Mesenchymal stem cell (in vitro differentiated cells and primary cell): ENCODE measurements at regions not wholly inside any gene's neighbourhood (a gene's known extent, or its start where the extent isn't known, plus 50 kb on each side); places are given as distances from the start of the nearest gene placed in this dataset.

ENCODE experiments used
- DNase-seq: peaks from one replicate; pipeline ENCODE4 v3.0.0-alpha.2; 2013
- H2AFZ ChIP-seq: one replicate; pipeline ENCODE4 v1.6.1; 2013; ENCODE audit warnings: low read depth, mild to moderate bottlenecking, control low read depth, inconsistent platforms, low read length, moderate library complexity
- H2AK5ac ChIP-seq: 2 replicates; pipeline ENCODE4 v1.6.1; 2013; ENCODE audit warnings: low read length, moderate library complexity, mild to moderate bottlenecking, inconsistent platforms; ENCODE audit not compliant: severe bottlenecking
- H2BK120ac ChIP-seq: one replicate; pipeline ENCODE4 v1.6.1; 2013; ENCODE audit warnings: low read depth, mild to moderate bottlenecking, inconsistent platforms, low read length, moderate library complexity
- H2BK12ac ChIP-seq, 2 experiments: one replicate each; pipeline ENCODE4 v1.6.1; 2013; ENCODE audit warnings: inconsistent platforms in 2 of 2, low read length in 2 of 2, mild to moderate bottlenecking in 2 of 2, moderate library complexity in 2 of 2, control low read depth in 1 of 2
- H2BK15ac ChIP-seq: one replicate; pipeline ENCODE4 v1.6.1; 2013; ENCODE audit warnings: mild to moderate bottlenecking, low read depth, inconsistent platforms; ENCODE audit not compliant: poor library complexity, severe bottlenecking
- H2BK5ac ChIP-seq: 2 replicates; pipeline ENCODE4 v1.6.1; 2013; ENCODE audit warnings: low read depth, mild to moderate bottlenecking, low read length, control low read depth, inconsistent platforms; ENCODE audit not compliant: poor library complexity, severe bottlenecking
- H3K14ac ChIP-seq, 2 experiments: one replicate each; pipeline ENCODE4 v1.6.1; 2013; ENCODE audit warnings: inconsistent platforms in 2 of 2, low read length in 2 of 2, control low read depth in 1 of 2, mild to moderate bottlenecking in 1 of 2, moderate library complexity in 1 of 2
- H3K18ac ChIP-seq, 2 experiments: one replicate each; pipeline ENCODE4 v1.6.1; 2013; ENCODE audit warnings: inconsistent platforms in 2 of 2, low read length in 2 of 2, control low read depth in 1 of 2, low read depth in 1 of 2, mild to moderate bottlenecking in 1 of 2
- H3K23ac ChIP-seq, 2 experiments: one replicate each; pipeline ENCODE4 v1.6.1; 2013; ENCODE audit warnings: inconsistent platforms in 2 of 2, low read length in 2 of 2, mild to moderate bottlenecking in 2 of 2, moderate library complexity in 2 of 2, control low read depth in 1 of 2
- H3K27ac ChIP-seq: 2 replicates; pipeline ENCODE4 v1.5.1; 2013; ENCODE audit warnings: mild to moderate bottlenecking, moderate library complexity, low read length, control low read depth, inconsistent platforms; ENCODE audit not compliant: poor library complexity, severe bottlenecking
- H3K27me3 ChIP-seq, 2 experiments: 2 replicates each; pipeline versions ENCODE4 v1.6.1 to v1.7.0; 2013; ENCODE audit warnings: low read length in 2 of 2, mild to moderate bottlenecking in 2 of 2, moderate library complexity in 2 of 2, control low read depth in 1 of 2, inconsistent platforms in 1 of 2; ENCODE audit not compliant: control insufficient read depth in 1 of 2, insufficient read depth in 1 of 2
- H3K36me3 ChIP-seq, 2 experiments: 2 replicates each; pipeline versions ENCODE4 v1.6.1 to v1.7.0; 2013; ENCODE audit warnings: low read length in 2 of 2, control low read depth in 1 of 2, inconsistent platforms in 1 of 2, low read depth in 1 of 2, mild to moderate bottlenecking in 1 of 2; ENCODE audit not compliant: insufficient read depth in 2 of 2, control insufficient read depth in 1 of 2
- H3K4ac ChIP-seq, 2 experiments: one replicate each; pipeline ENCODE4 v1.6.1; 2013; ENCODE audit warnings: inconsistent platforms in 2 of 2, low read length in 2 of 2, mild to moderate bottlenecking in 2 of 2, moderate library complexity in 2 of 2, control low read depth in 1 of 2, low read depth in 1 of 2
- H3K4me1 ChIP-seq: 2 replicates; pipeline ENCODE4 v1.6.1; 2013; ENCODE audit warnings: low read depth, low read length, control low read depth; ENCODE audit not compliant: control insufficient read depth, insufficient read depth
- H3K4me2 ChIP-seq: 2 replicates; pipeline ENCODE4 v1.6.1; 2013; ENCODE audit warnings: low read length, mild to moderate bottlenecking, inconsistent platforms; ENCODE audit not compliant: poor library complexity, severe bottlenecking
- H3K4me3 ChIP-seq, 2 experiments: 2 replicates each; pipeline versions ENCODE4 v1.5.1 to v1.7.0; 2013; ENCODE audit warnings: low read length in 2 of 2, mild to moderate bottlenecking in 2 of 2, control low read depth in 1 of 2, low read depth in 1 of 2; ENCODE audit not compliant: insufficient read depth in 1 of 2
- H3K79me1 ChIP-seq: replicated peaks from 2 replicates; pipeline ENCODE4 v1.6.1; 2013; ENCODE audit warnings: mild to moderate bottlenecking, control low read depth, low read length, inconsistent platforms; ENCODE audit not compliant: poor library complexity, severe bottlenecking
- H3K9ac ChIP-seq: 2 replicates; pipeline ENCODE4 v1.7.0; 2013; ENCODE audit warnings: mild to moderate bottlenecking, low read length, moderate library complexity
- H3K9me3 ChIP-seq: 2 replicates; pipeline ENCODE4 v1.7.0; 2013; ENCODE audit warnings: mild to moderate bottlenecking, low read length; ENCODE audit not compliant: control insufficient read depth
- H4K8ac ChIP-seq: one replicate; pipeline ENCODE4 v1.6.1; 2013; ENCODE audit warnings: inconsistent platforms, mild to moderate bottlenecking, low read length, moderate library complexity
- H4K91ac ChIP-seq: one replicate; pipeline ENCODE4 v1.6.1; 2013; ENCODE audit warnings: mild to moderate bottlenecking, low read length, inconsistent platforms
- WGBS: methylation state at CpG from one replicate; pipeline ENCODE4 v1.1.7; 2013; ENCODE audit warnings: mixed read lengths; 5-methylcytosine and 5-hydroxymethylcytosine counted together

DNA sequence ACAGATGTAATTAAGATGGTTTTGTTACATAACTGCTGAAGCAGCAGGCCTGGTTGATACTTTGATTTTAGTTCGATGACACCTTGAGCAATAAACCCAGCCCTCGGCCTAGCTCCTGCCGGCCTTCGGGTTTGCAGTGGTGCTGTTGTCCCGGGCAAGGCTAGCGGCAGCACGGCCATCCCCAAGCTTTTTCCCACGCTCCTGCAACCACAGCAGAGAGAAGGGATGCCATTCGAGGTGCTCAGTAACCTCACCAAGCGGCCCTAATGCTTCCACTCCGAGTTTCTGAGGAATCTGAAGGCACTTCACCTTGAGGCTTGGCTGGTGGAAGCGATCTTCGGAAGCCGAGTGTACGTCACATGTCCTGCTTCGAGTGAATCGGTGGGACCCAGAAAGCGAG, 182.1 kb downstream of the NAF1 start:
- Histone ChIP-seq H3K4me3 (no peak overlapping the region), H3K36me3 (no peaks in the 10 kb centered on the region), H3K4ac (no peak overlapping the region), H2AK5ac (no peak overlapping the region), H3K27ac (no peak overlapping the region), H4K91ac (no peak overlapping the region), H3K18ac (no peak overlapping the region), H3K4me1 (no peaks in the 10 kb centered on the region), H3K9me3 (peaks cover 20% of the 10 kb centered on the region), H3K23ac (no peak overlapping the region), H2BK12ac (no peak overlapping the region), H2BK5ac (no peak overlapping the region), H3K79me1 (no peaks in the 10 kb centered on the region), H3K14ac (no peak overlapping the region), H4K8ac (no peak overlapping the region), H2BK120ac (no peak overlapping the region), H2AFZ (no peak overlapping the region), H3K9ac (no peak overlapping the region), H3K27me3 (no peaks in the 10 kb centered on the region), H2BK15ac (no peak overlapping the region), H3K4me2 (no peak overlapping the region)
- DNase-seq, result no peak
- 83% methylated on average over 18 of the region's 18 CpGs for WGBS

DNA sequence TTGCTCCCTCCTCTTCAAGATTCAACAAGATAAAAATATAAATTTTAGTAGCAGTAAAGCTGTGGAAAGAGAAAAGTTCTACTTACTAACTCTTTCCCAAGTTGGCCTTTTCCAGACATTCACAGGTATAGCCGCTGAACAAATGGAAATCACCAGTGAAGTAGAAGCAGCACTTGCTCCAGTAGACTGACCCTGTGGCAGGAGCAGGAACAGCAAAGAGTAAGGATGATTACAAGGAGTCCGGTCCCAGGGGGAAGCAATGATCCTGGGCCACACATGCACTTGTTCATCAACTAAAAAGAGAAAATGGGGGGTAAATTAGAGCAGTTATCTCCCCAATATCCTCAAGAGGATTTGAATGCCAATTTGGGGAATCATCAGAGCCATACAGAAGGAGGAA, 184.9 kb downstream of the NAF1 start:
- Histone ChIP-seq H3K9ac (no peak overlapping the region), H2BK15ac (no peak overlapping the region), H3K23ac (no peak overlapping the region), H3K79me1 (no peaks in the 10 kb centered on the region), H2BK5ac (no peak overlapping the region), H3K14ac (no peak overlapping the region), H4K8ac (no peak overlapping the region), H3K27me3 (no peaks in the 10 kb centered on the region), H4K91ac (no peak overlapping the region), H2AFZ (no peak overlapping the region), H3K4me1 (no peaks in the 10 kb centered on the region), H2BK120ac (no peak overlapping the region), H3K9me3 (peaks cover 25% of the 10 kb centered on the region), H3K4me2 (no peak overlapping the region), H2BK12ac (no peak overlapping the region), H3K36me3 (no peaks in the 10 kb centered on the region), H2AK5ac (no peak overlapping the region), H3K18ac (no peak overlapping the region), H3K4me3 (no peak overlapping the region), H3K27ac (no peak overlapping the region), H3K4ac (no peak overlapping the region)
- DNase-seq, result no peak
- 100% methylated on average over 2 of the region's 2 CpGs for WGBS

DNA sequence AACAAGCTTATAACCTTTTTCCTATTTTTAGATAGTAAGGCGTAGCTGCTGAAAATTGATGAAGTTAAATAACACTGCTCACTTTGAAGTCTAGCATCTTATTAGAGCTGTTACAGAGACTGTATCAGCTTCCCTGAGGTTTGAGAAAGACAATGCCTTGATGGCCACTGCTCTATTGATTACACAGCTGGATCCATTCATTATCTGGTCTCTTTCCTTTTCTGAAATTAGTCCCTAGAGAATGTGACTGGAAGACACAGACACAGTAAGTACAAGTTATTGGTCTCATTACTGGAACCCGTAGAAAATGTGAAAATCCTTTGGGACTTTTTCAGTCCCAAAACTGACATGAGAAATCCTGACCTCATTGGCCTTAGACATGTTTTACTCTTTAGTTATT, 188.3 kb downstream of the NAF1 start:
- H3K14ac ChIP-seq, result no peak overlapping the region
- WGBS, result no CpG with 5 or more reads among the region's 2 CpGs

DNA sequence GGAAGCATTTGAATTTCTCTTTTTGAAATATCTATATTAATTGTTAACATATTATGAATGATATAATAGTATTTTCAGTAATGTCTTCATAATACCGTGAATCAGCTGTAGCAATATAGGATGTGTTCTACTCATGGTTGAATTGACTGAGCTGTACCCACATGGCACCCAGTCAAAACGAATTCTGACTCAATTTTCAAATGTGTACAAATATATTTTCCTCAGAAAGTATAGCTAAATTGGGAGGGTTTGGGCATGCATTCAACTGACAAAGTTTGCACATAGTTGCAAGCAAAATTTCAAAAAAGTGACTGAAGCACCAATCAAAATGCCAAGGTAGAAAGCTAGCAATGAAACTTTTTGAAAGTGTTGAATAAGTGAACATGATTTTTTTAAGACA, 188.9 kb downstream of the NAF1 start:
- H3K27me3 ChIP-seq, result no peaks in the 10 kb centered on the region
- no peaks in the 10 kb centered on the region for H3K36me3 ChIP-seq
- no peak overlapping the region for H2AFZ ChIP-seq
- H3K4me3 ChIP-seq, result no peak overlapping the region
- no peak for DNase-seq
- no peak overlapping the region for H2BK15ac ChIP-seq
- no peak overlapping the region for H2AK5ac ChIP-seq
- H3K4me2 ChIP-seq, result no peak overlapping the region
- H3K18ac ChIP-seq, result no peak overlapping the region
- no CpG with 5 or more reads among the region's 2 CpGs for WGBS
- H2BK5ac ChIP-seq, result no peak overlapping the region
- no peak overlapping the region for H3K4ac ChIP-seq
- H3K27ac ChIP-seq, result no peak overlapping the region
- H2BK120ac ChIP-seq, result no peak overlapping the region
- H2BK12ac ChIP-seq, result no peak overlapping the region
- no peak overlapping the region for H4K8ac ChIP-seq
- no peak overlapping the region for H3K9ac ChIP-seq
- no peak overlapping the region for H4K91ac ChIP-seq
- H3K9me3 ChIP-seq, result peaks cover 17% of the 10 kb centered on the region
- no peaks in the 10 kb centered on the region for H3K4me1 ChIP-seq
- H3K79me1 ChIP-seq, result no peaks in the 10 kb centered on the region
- no peak overlapping the region for H3K14ac ChIP-seq
- no peak overlapping the region for H3K23ac ChIP-seq

More for the DNA sequence above, 188.3 kb downstream of the NAF1 start:
- H3K18ac ChIP-seq, result no peak overlapping the region
- H3K4me3 ChIP-seq, result no peak overlapping the region
- no peak overlapping the region for H3K4me2 ChIP-seq
- no peak overlapping the region for H2BK15ac ChIP-seq
- H3K4me1 ChIP-seq, result no peaks in the 10 kb centered on the region
- no peak overlapping the region for H2AFZ ChIP-seq
- no peaks in the 10 kb centered on the region for H3K27me3 ChIP-seq
- no peak overlapping the region for H3K4ac ChIP-seq
- no peak overlapping the region for H3K23ac ChIP-seq
- no peaks in the 10 kb centered on the region for H3K79me1 ChIP-seq
- peaks cover 20% of the 10 kb centered on the region for H3K9me3 ChIP-seq
- no peak for DNase-seq
- H3K27ac ChIP-seq, result no peak overlapping the region
- H4K91ac ChIP-seq, result no peak overlapping the region
- no peak overlapping the region for H4K8ac ChIP-seq
- no peak overlapping the region for H2BK12ac ChIP-seq
- no peaks in the 10 kb centered on the region for H3K36me3 ChIP-seq
- no peak overlapping the region for H2BK120ac ChIP-seq
- H3K9ac ChIP-seq, result no peak overlapping the region
- H2BK5ac ChIP-seq, result no peak overlapping the region
- no peak overlapping the region for H2AK5ac ChIP-seq
